Trophoblast cell (in vitro differentiated cells and primary cell): ENCODE measurements at regions not wholly inside any gene's neighbourhood (a gene's known extent, or its start where the extent isn't known, plus 50 kb on each side); places are given as distances from the start of the nearest gene placed in this dataset.

ENCODE experiments used
- DNase-seq, 2 donors: peaks; one replicate each; pipeline ENCODE4 v3.0.0-alpha.2; 2016
- H2AFZ ChIP-seq: 2 replicates; pipeline ENCODE4 v1.6.1; 2013; ENCODE audit warnings: low read length, moderate library complexity, mild to moderate bottlenecking; ENCODE audit not compliant: insufficient read depth, poor library complexity
- H2AK5ac ChIP-seq: 2 replicates; pipeline ENCODE4 v1.6.1; 2013; ENCODE audit warnings: mild to moderate bottlenecking, low read length
- H2BK120ac ChIP-seq: 2 replicates; pipeline ENCODE4 v1.6.1; 2013; ENCODE audit warnings: low read length, mild to moderate bottlenecking, moderate library complexity; ENCODE audit not compliant: insufficient read depth, poor library complexity
- H2BK12ac ChIP-seq: 2 replicates; pipeline ENCODE4 v1.6.1; 2013; ENCODE audit warnings: mild to moderate bottlenecking, low read length, moderate library complexity
- H2BK5ac ChIP-seq: 2 replicates; pipeline ENCODE4 v1.6.1; 2013; ENCODE audit warnings: low read length, low read depth, moderate library complexity, mild to moderate bottlenecking; ENCODE audit not compliant: poor library complexity
- H3K14ac ChIP-seq: 2 replicates; pipeline ENCODE4 v1.6.1; 2013; ENCODE audit warnings: mild to moderate bottlenecking, low read length
- H3K18ac ChIP-seq: 2 replicates; pipeline ENCODE4 v1.6.1; 2013; ENCODE audit warnings: mild to moderate bottlenecking, low read length
- H3K23ac ChIP-seq: 2 replicates; pipeline ENCODE4 v1.6.1; 2013; ENCODE audit warnings: low read length
- H3K27ac ChIP-seq: 2 replicates; pipeline ENCODE4 v1.5.1; 2013; ENCODE audit warnings: low read depth, mild to moderate bottlenecking, inconsistent platforms, low read length, moderate library complexity
- H3K27me3 ChIP-seq: 2 replicates; pipeline ENCODE4 v1.6.1; 2013; ENCODE audit warnings: inconsistent platforms, mild to moderate bottlenecking, low read length, moderate library complexity; ENCODE audit not compliant: insufficient read depth
- H3K36me3 ChIP-seq, 2 experiments: 1 replicate in 1 of 2; 2 replicates in 1 of 2; pipeline ENCODE4 v1.6.1; 2013; ENCODE audit warnings: low read length in 2 of 2, mild to moderate bottlenecking in 2 of 2, moderate library complexity in 1 of 2; ENCODE audit not compliant: insufficient read depth in 2 of 2, control insufficient read depth in 1 of 2
- H3K4ac ChIP-seq: 2 replicates; pipeline ENCODE4 v1.6.1; 2013; ENCODE audit warnings: low read depth, mild to moderate bottlenecking, low read length, moderate library complexity
- H3K4me1 ChIP-seq, 2 experiments: 1 replicate in 1 of 2; 2 replicates in 1 of 2; pipeline ENCODE4 v1.6.1; 2013; ENCODE audit warnings: low read length in 2 of 2, mild to moderate bottlenecking in 2 of 2, moderate library complexity in 1 of 2; ENCODE audit not compliant: insufficient read depth in 2 of 2, control insufficient read depth in 1 of 2
- H3K4me2 ChIP-seq: 2 replicates; pipeline ENCODE4 v1.6.1; 2013; ENCODE audit warnings: inconsistent platforms, mild to moderate bottlenecking, low read length, moderate library complexity
- H3K4me3 ChIP-seq: 2 replicates; pipeline ENCODE4 v1.5.1; 2013; ENCODE audit warnings: mild to moderate bottlenecking, low read depth, low read length, inconsistent platforms
- H3K79me1 ChIP-seq: one replicate; pipeline ENCODE4 v1.6.1; 2013; ENCODE audit warnings: low read length
- H3K79me2 ChIP-seq: 2 replicates; pipeline ENCODE4 v1.6.1; 2013; ENCODE audit warnings: low read length, mild to moderate bottlenecking; ENCODE audit not compliant: control insufficient read depth, insufficient read depth, poor library complexity
- H3K9ac ChIP-seq: 2 replicates; pipeline ENCODE4 v1.6.1; 2013; ENCODE audit warnings: mild to moderate bottlenecking, low read length
- H3K9me3 ChIP-seq: 2 replicates; pipeline ENCODE4 v1.6.1; 2013; ENCODE audit warnings: low read depth, mild to moderate bottlenecking, control low read depth, inconsistent platforms, low read length; ENCODE audit not compliant: insufficient read depth
- H4K12ac ChIP-seq: 2 replicates; pipeline ENCODE4 v1.6.1; 2013; ENCODE audit warnings: low read depth, mild to moderate bottlenecking, low read length, moderate library complexity
- H4K8ac ChIP-seq: 2 replicates; pipeline ENCODE4 v1.6.1; 2013; ENCODE audit warnings: low read depth, mild to moderate bottlenecking, low read length, moderate library complexity
- H4K91ac ChIP-seq: one replicate; pipeline ENCODE4 v1.6.1; 2013; ENCODE audit warnings: low read depth, mild to moderate bottlenecking, low read length, moderate library complexity
- WGBS: extraction: QIAGEN DNeasy Blood & Tissue Kit; methylation state at CpG from one replicate; pipeline ENCODE4 v1.1.7; 2013; ENCODE audit warnings: missing lambda C conversion rate; ENCODE audit not compliant: insufficient read length, insufficient coverage; ENCODE audit errors: extremely low coverage; 5-methylcytosine and 5-hydroxymethylcytosine counted together

- Histone ChIP-seq H2BK12ac (no peak overlapping the region), H3K27ac (no peak overlapping the region), H3K18ac (no peak overlapping the region), H3K14ac (no peak overlapping the region), H3K9ac (no peak overlapping the region), H3K79me1 (no peaks in the 10 kb centered on the region), H2AK5ac (no peak overlapping the region), H4K12ac (no peak overlapping the region), H2BK5ac (no peak overlapping the region), H4K8ac (no peak overlapping the region), H2AFZ (no peak overlapping the region), H3K23ac (peak overlapping the region; percentile 40), H4K91ac (no peak overlapping the region), H3K4me1 (no peaks in the 10 kb centered on the region), H3K4me2 (no peak overlapping the region), H3K36me3 (no peaks in the 10 kb centered on the region), H3K4me3 (peak overlapping the region; percentile 57), H2BK120ac (no peak overlapping the region), H3K4ac (no peak overlapping the region), H3K9me3 (peaks cover 9% of the 10 kb centered on the region), H3K27me3 (no peaks in the 10 kb centered on the region), H3K79me2 (no peaks in the 10 kb centered on the region)
- DNase-seq = no peak
- WGBS = no CpG with 5 or more reads among the region's 13 CpGs
Measured at GRCh38 chr18:78809845-78810244, 169.8 kb upstream of the SALL3 start.

GRCh38 chr18:78810706-78811105, 168.9 kb upstream of the SALL3 start:
- no peak overlapping the region for H2BK12ac ChIP-seq
- H3K9ac ChIP-seq = no peak overlapping the region
- peaks cover 7% of the 10 kb centered on the region for H3K9me3 ChIP-seq
- no peak overlapping the region for H4K8ac ChIP-seq
- no peak overlapping the region for H3K4ac ChIP-seq
- DNase-seq = no peak
- no peak overlapping the region for H3K18ac ChIP-seq
- H2BK120ac ChIP-seq = no peak overlapping the region
- no peaks in the 10 kb centered on the region for H3K79me2 ChIP-seq
- H3K27me3 ChIP-seq = no peaks in the 10 kb centered on the region
- H3K4me2 ChIP-seq = no peak overlapping the region
- H2BK5ac ChIP-seq = no peak overlapping the region
- H2AFZ ChIP-seq = no peak overlapping the region
- H3K23ac ChIP-seq = no peak overlapping the region
- H3K4me3 ChIP-seq = no peak overlapping the region
- WGBS = no CpG with 5 or more reads among the region's 18 CpGs
- no peaks in the 10 kb centered on the region for H3K79me1 ChIP-seq
- no peak overlapping the region for H3K27ac ChIP-seq
- no peaks in the 10 kb centered on the region for H3K4me1 ChIP-seq
- no peak overlapping the region for H4K12ac ChIP-seq
- no peak overlapping the region for H3K14ac ChIP-seq
- no peak overlapping the region for H4K91ac ChIP-seq
- no peaks in the 10 kb centered on the region for H3K36me3 ChIP-seq
- H2AK5ac ChIP-seq = no peak overlapping the region

GRCh38 chr18:78812067-78812466, 167.6 kb upstream of the SALL3 start:
- no peak overlapping the region for H3K4ac ChIP-seq
- no peaks in the 10 kb centered on the region for H3K79me1 ChIP-seq
- peaks cover 7% of the 10 kb centered on the region for H3K9me3 ChIP-seq
- H3K27me3 ChIP-seq = no peaks in the 10 kb centered on the region
- no peak overlapping the region for H2AFZ ChIP-seq
- H3K4me1 ChIP-seq = no peaks in the 10 kb centered on the region
- no peak overlapping the region for H2AK5ac ChIP-seq
- no peak overlapping the region for H3K9ac ChIP-seq
- DNase-seq = no peak
- H4K8ac ChIP-seq = no peak overlapping the region
- H3K4me2 ChIP-seq = no peak overlapping the region
- peak overlapping the region; percentile 13 for H3K4me3 ChIP-seq
- no peak overlapping the region for H3K23ac ChIP-seq
- H3K18ac ChIP-seq = no peak overlapping the region
- no peak overlapping the region for H3K14ac ChIP-seq
- H3K36me3 ChIP-seq = no peaks in the 10 kb centered on the region
- no peak overlapping the region for H2BK120ac ChIP-seq
- H2BK5ac ChIP-seq = no peak overlapping the region
- WGBS = no CpG with 5 or more reads among the region's 9 CpGs
- H3K27ac ChIP-seq = no peak overlapping the region
- H2BK12ac ChIP-seq = no peak overlapping the region
- H3K79me2 ChIP-seq = no peaks in the 10 kb centered on the region
- H4K91ac ChIP-seq = no peak overlapping the region
- no peak overlapping the region for H4K12ac ChIP-seq

- no peak overlapping the region for H3K4me3 ChIP-seq
- no peak overlapping the region for H2BK120ac ChIP-seq
- H3K9ac ChIP-seq = no peak overlapping the region
- no peak overlapping the region for H3K23ac ChIP-seq
- no peak overlapping the region for H4K91ac ChIP-seq
- H3K9me3 ChIP-seq = peaks cover 7% of the 10 kb centered on the region
- no peak overlapping the region for H3K4ac ChIP-seq
- WGBS = no CpG with 5 or more reads among the region's 18 CpGs
- no peak overlapping the region for H4K12ac ChIP-seq
- H3K18ac ChIP-seq = no peak overlapping the region
- H3K79me1 ChIP-seq = no peaks in the 10 kb centered on the region
- no peak overlapping the region for H2AK5ac ChIP-seq
- no peak overlapping the region for H3K4me2 ChIP-seq
- H3K27me3 ChIP-seq = no peaks in the 10 kb centered on the region
- no peaks in the 10 kb centered on the region for H3K4me1 ChIP-seq
- no peak overlapping the region for H3K27ac ChIP-seq
- H3K36me3 ChIP-seq = no peaks in the 10 kb centered on the region
- no peak overlapping the region for H4K8ac ChIP-seq
- no peak for DNase-seq
- no peak overlapping the region for H2BK12ac ChIP-seq
- no peak overlapping the region for H2AFZ ChIP-seq
- H3K14ac ChIP-seq = no peak overlapping the region
- H3K79me2 ChIP-seq = no peaks in the 10 kb centered on the region
- no peak overlapping the region for H2BK5ac ChIP-seq
Measured at GRCh38 chr18:78813156-78813555, 166.5 kb upstream of the SALL3 start.
